ENCODE measurements at regions not wholly inside any gene's neighbourhood (a gene's known extent, or its start where the extent isn't known, plus 50 kb on each side); places are given as distances from the start of the nearest gene placed in this dataset.

GRCh38 chr12:126706300-126706699 is 1560.7 kb upstream of the TMEM132C start:
- in situ Hi-C loops (cut with MboI; ENCODE audit: low sequenced_read_pairs in 4 of 4) = no loop called here
- DNase-seq (no peak), ATAC-seq (no peak)
- no peaks in the 10 kb centered on the region for H3K27me3 ChIP-seq
- H3K27ac ChIP-seq = no peak overlapping the region
- H3K4me3 ChIP-seq = no peak overlapping the region
- no peaks in the 10 kb centered on the region for H3K4me1 ChIP-seq
- intact Hi-C loops (cut with DNase I; ENCODE audit: low total_unique reads) = no loop called here
- no peaks in the 10 kb centered on the region for H3K9me3 ChIP-seq
- TF ChIP-seq POLR2A (IDR thresholded peaks at IDR 0.05) (no peak), CTCF (IDR thresholded peaks at IDR 0.05 in 4 of 5, conservative IDR thresholded peaks at IDR 0.05 in 1 of 5) (no peak)
- no peaks in the 10 kb centered on the region for H3K36me3 ChIP-seq

- no peaks in the 10 kb centered on the region for H3K4me1 ChIP-seq
- DNase-seq (no peak), ATAC-seq (peak in 1 of 2 donors; percentile 12)
- no peaks in the 10 kb centered on the region for H3K9me3 ChIP-seq
- H3K27ac ChIP-seq = no peak overlapping the region
- no peaks in the 10 kb centered on the region for H3K27me3 ChIP-seq
- intact Hi-C loops (cut with DNase I; ENCODE audit: low total_unique reads) (no loop called here), in situ Hi-C loops (cut with MboI; ENCODE audit: low sequenced_read_pairs in 4 of 4) (no loop called here)
- no peak for TF ChIP-seq POLR2A (IDR thresholded peaks at IDR 0.05)
- TF ChIP-seq CTCF (IDR thresholded peaks at IDR 0.05 in 4 of 5, conservative IDR thresholded peaks at IDR 0.05 in 1 of 5) = no peak
- no peaks in the 10 kb centered on the region for H3K36me3 ChIP-seq
- H3K4me3 ChIP-seq = no peak overlapping the region
Measured at GRCh38 chr12:126708492-126708896, 1558.5 kb upstream of the TMEM132C start.

- no peak overlapping the region for H3K27ac ChIP-seq
- no peak for TF ChIP-seq POLR2A (IDR thresholded peaks at IDR 0.05)
- no peak for TF ChIP-seq CTCF (IDR thresholded peaks at IDR 0.05 in 4 of 5, conservative IDR thresholded peaks at IDR 0.05 in 1 of 5)
- ATAC-seq = no peak
- no peaks in the 10 kb centered on the region for H3K4me1 ChIP-seq
- no peaks in the 10 kb centered on the region for H3K9me3 ChIP-seq
- intact Hi-C loops (cut with DNase I; ENCODE audit: low total_unique reads) = no loop called here
- H3K27me3 ChIP-seq = no peaks in the 10 kb centered on the region
- H3K4me3 ChIP-seq = no peak overlapping the region
- in situ Hi-C loops (cut with MboI; ENCODE audit: low sequenced_read_pairs in 4 of 4) = no loop called here
- H3K36me3 ChIP-seq = no peaks in the 10 kb centered on the region
- no peak for DNase-seq
Measured at GRCh38 chr12:126718365-126718764, 1548.6 kb upstream of the TMEM132C start.

- Histone ChIP-seq H3K4me1 (no peaks in the 10 kb centered on the region), H3K4me3 (no peak overlapping the region), H3K36me3 (no peaks in the 10 kb centered on the region), H3K9me3 (no peaks in the 10 kb centered on the region), H3K27ac (no peak overlapping the region), H3K27me3 (peaks cover 0 to under 1% (median 0%) of the 10 kb centered on the region in 3 donors)
- TF ChIP-seq POLR2A (IDR thresholded peaks at IDR 0.05) (no peak), CTCF (IDR thresholded peaks at IDR 0.05 in 4 of 5, conservative IDR thresholded peaks at IDR 0.05 in 1 of 5) (no peak)
- in situ Hi-C loops (cut with MboI; ENCODE audit: low sequenced_read_pairs in 4 of 4) (no loop called here), intact Hi-C loops (cut with DNase I; ENCODE audit: low total_unique reads) (no loop called here)
- ATAC-seq = no peak
- DNase-seq = no peak
Measured at GRCh38 chr12:126719912-126720705, 1546.9 kb upstream of the TMEM132C start.

Measured in gastrocnemius medialis (tissue), 4 donors.